GM18867 (cell line): ENCODE measurements at regions not wholly inside any gene's neighbourhood (a gene's known extent, or its start where the extent isn't known, plus 50 kb on each side); places are given as distances from the start of the nearest gene placed in this dataset.

Experiments
- ATAC-seq: cut with Tn5 transposase; IDR thresholded peaks from one replicate; pipeline ENCODE4 v1.9.1; 2021; ENCODE audit warnings: mild to moderate bottlenecking, moderate library complexity; ENCODE audit not compliant: unreplicated experiment

DNA sequence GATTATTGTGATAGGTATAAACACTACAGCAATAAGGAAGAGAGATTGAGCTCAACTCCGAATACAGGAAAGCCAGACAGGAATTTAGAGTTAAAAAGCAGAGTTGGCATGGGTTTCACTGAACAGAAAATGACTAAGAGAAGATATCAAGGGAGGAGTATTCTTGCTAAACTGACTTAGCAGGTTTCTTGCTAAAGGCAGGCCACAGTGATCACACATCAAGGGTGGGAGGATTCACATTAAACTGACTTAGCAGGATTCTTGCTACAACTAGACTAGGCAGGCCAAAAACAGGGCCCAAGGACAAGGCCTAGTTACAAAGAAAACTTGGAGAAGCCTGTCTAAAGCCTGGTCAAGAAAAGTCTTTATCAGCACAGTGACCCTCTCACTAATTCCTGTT lies 195.1 kb downstream of the MAGEB5 start:
- ATAC-seq = no peak

- no peak for ATAC-seq
These were observed 193.7 kb downstream of the MAGEB5 start for GRCh38 chrX:26409636-26410035.

GRCh38 chrX:26387906-26388305 lies 171.9 kb downstream of the MAGEB5 start:
- no peak for ATAC-seq

GRCh38 chrX:26376037-26376708 lies 160.2 kb downstream of the MAGEB5 start:
- ATAC-seq = no peak

DNA sequence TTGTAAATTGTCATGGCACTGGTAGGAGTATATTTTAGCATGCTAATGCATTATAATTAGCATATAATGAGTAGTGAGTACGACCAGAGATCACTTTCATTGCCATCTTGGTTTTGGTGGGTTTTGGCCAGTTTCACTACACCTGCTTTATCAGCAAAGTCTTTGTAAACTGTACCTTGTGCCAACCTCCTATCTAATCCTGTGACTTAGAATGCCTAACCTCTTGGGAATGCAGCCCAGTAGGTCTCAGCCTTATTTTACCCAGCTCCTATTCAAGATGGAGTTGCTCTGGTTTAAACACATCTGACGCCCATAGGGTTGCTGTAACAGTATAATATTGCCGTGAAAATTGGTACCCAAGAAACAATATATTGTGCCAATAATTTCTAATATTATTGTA lies 159.4 kb downstream of the MAGEB5 start:
- no peak for ATAC-seq

- no peak for ATAC-seq
These were observed 157.9 kb downstream of the MAGEB5 start for GRCh38 chrX:26373829-26374228.

DNA sequence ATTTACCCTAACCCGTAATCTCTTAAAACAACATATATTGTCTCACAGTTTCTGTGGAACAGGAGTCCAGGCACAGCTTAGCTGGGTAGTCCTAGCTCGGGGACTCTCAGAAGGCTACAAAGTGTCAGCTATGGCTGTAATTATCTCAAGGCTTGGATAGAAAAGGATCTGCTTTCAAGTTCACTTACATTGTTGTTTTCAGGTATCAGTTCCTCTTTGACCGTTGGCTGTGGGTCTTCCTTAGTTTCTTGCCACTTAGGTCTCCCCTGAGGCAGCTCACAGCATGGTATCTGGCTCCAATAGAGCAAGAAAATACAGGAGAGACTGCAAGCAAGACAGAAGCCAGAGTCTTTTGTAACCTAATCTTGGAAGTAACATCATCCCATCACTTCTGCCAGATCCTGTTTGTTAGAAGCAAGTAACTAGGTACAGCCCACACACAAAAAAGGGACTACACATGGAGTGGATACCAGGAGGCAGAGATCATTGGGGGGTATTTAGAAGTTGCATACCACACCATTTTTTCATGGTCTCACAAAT lies 137.0 kb downstream of the MAGEB5 start:
- ATAC-seq = no peak

DNA sequence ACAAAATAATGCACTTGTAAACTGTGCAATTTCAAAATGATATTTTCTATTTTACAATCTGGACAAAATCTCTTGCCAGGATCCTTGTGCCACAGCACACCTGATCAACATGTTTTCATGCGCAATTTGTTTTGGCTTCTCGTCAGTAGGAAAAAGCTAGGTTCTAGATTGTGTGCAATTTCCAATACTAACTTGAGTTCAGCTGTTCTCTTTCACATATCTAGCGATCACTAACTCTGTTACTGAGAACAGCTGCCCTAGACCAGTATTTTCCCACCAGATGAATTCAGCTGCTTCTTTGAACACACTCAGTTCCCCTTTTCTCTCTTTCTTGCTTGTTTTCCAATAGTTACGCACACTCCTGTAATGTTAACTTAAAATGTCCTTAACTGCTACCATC lies 131.2 kb downstream of the MAGEB5 start:
- no peak for ATAC-seq

DNA sequence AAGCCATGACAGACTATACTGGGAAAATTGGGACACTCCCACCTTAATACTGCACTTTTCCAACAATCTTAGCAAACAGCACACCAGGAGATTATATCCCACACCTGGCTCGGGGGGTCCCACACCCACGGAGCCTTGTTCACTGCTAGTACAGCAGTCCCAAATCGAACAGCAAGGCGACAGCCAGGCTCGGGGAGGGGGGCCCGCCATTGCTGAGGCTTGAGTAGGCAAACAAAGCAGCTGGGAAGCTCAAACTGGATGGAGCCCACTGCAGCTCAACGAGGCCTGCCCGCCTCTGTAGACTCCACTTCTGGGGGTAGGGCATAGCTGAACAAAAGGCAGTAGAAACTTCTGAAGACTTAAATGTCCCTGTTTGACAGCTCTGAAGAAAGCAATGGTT lies 118.3 kb downstream of the MAGEB5 start:
- ATAC-seq = no peak

- ATAC-seq = no peak
These were observed 112.8 kb downstream of the MAGEB5 start for GRCh38 chrX:26328608-26329319.

GRCh38 chrX:26309262-26309661 lies 93.3 kb downstream of the MAGEB5 start:
- ATAC-seq = no peak

GRCh38 chrX:26295425-26295824 lies 79.5 kb downstream of the MAGEB5 start:
- ATAC-seq = no peak

GRCh38 chrX:26286836-26287235 lies 70.9 kb downstream of the MAGEB5 start:
- ATAC-seq = no peak
